ENCODE measurements at regions not wholly inside any gene's neighbourhood (a gene's known extent, or its start where the extent isn't known, plus 50 kb on each side); places are given as distances from the start of the nearest gene placed in this dataset.
A peak's percentile ranks its signal among the peaks of the same experiment; 100 is the strongest.

DNA sequence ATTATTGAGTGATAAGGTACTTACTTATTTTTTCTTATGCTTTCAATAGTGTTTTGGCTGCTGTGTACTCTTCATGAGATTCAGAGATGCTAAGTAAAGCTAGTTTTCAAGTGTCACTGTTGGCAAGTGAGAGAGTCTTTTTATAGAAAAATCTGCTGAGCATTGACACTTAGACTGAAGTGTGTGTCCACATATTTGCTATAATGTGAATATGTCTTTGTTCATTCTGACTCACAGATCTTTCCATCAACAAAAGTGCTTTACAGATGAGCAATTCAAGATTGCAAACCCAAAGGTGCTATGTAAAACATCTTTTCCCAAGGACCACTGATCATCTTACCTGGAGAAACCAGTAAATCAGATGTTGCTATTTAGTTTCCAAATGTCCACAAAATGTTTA, 410.6 kb upstream of the FIGN start:
- Histone ChIP-seq H3K36me3 (ENCODE audit: control insufficient read depth, insufficient read depth, low read length) (no peaks in the 10 kb centered on the region), H2BK20ac (ENCODE audit: low read depth, low read length) (no peak overlapping the region), H2AFZ (replicated peaks; ENCODE audit: low read length, poor library complexity) (no peak overlapping the region), H3K56ac (ENCODE audit: extremely low read depth, insufficient read depth, low read length) (no peak overlapping the region), H3K14ac (replicated peaks; ENCODE audit: low read depth, low read length) (no peak overlapping the region), H4K5ac (ENCODE audit: low read depth, low read length) (no peak overlapping the region), H3K27ac (ENCODE audit: insufficient read depth, low read length) (no peak overlapping the region), H3K4me3 (ENCODE audit: insufficient read depth, low read depth, low read length) (no peak overlapping the region), H2AK5ac (ENCODE audit: low read depth, low read length) (no peak overlapping the region), H4K91ac (ENCODE audit: insufficient read depth, low read depth, low read length) (no peak overlapping the region), H3K4me2 (ENCODE audit: low read depth, low read length) (no peak overlapping the region), H3K27me3 (ENCODE audit: control insufficient read depth, insufficient read depth, low read length) (no peaks in the 10 kb centered on the region), H2AK9ac (replicated peaks; ENCODE audit: low read depth, low read length, poor library complexity) (no peak overlapping the region), H2BK120ac (ENCODE audit: low read depth, low read length) (no peak overlapping the region), H3K23ac (ENCODE audit: low read depth, low read length) (0 out of 2 replicates have a peak overlapping the region, but pooled peaks have one; percentile 7), H3K4ac (ENCODE audit: low read depth, low read length) (no peak overlapping the region), H3K9ac (ENCODE audit: low read depth, low read length) (no peak overlapping the region), H3K79me1 (ENCODE audit: low read depth in 1 of 2, low read length in 2 of 2) (no peaks in the 10 kb centered on the region), H4K8ac (ENCODE audit: low read depth in 2 of 2, low read length in 2 of 2) (no peak overlapping the region), H3K4me1 (ENCODE audit: control insufficient read depth, insufficient read depth, low read length) (no peaks in the 10 kb centered on the region), H3K9me1 (ENCODE audit: insufficient read depth, low read length) (no peaks in the 10 kb centered on the region), H3K9me3 (ENCODE audit: control insufficient read depth, insufficient read depth, low read length) (no peaks in the 10 kb centered on the region; the same call in 1 of the 2 replicates), H2BK15ac (ENCODE audit: low read depth, low read length) (no peak overlapping the region), H2BK5ac (ENCODE audit: low read depth, low read length, poor library complexity, severe bottlenecking) (no peak overlapping the region), H3K18ac (ENCODE audit: low read depth, low read length) (no peak overlapping the region), H4K20me1 (ENCODE audit: insufficient read depth, low read length) (no peaks in the 10 kb centered on the region)
- ChIA-PET CTCF (no interaction called here), POLR2A (ENCODE audit: unreplicated experiment) (no interaction called here)
- intact Hi-C loops (cut with micrococcal nuclease), result no loop called here
- in situ Hi-C loops (cut with MboI; ENCODE audit: low sequenced_read_pairs), result no loop called here
- ATAC-seq (ENCODE audit: low read depth) (no peak), DNase-seq (peak; percentile 28)
- dilution Hi-C loops (cut with HindIII; ENCODE audit: low sequenced_read_pairs, unreplicated experiment), result no loop called here
- BruUV-seq (replicated peaks), result no TSS peak
- TF ChIP-seq SMC3 (IDR thresholded peaks at IDR 0.05; ENCODE audit: low read depth, low read length) (no peak), MAFK (IDR thresholded peaks at IDR 0.05; ENCODE audit: low read depth, low read length) (no peak), MXI1 (IDR thresholded peaks at IDR 0.05; ENCODE audit: borderline replicate concordance, low read depth, low read length) (no peak), CHD1 (IDR thresholded peaks at IDR 0.05; ENCODE audit: low read depth, low read length) (no peak), POLR2A (IDR thresholded peaks at IDR 0.05; ENCODE audit: low read depth, low read length) (no peak), CTCF (conservative IDR thresholded peaks at IDR 0.05; ENCODE audit: low read depth, low read length) (no peak), RCOR1 (IDR thresholded peaks at IDR 0.05; ENCODE audit: insufficient replicate concordance, low read length) (no peak), CEBPB (IDR thresholded peaks at IDR 0.05; ENCODE audit: low read depth, low read length) (no peak), NFE2L2 (IDR thresholded peaks at IDR 0.05; ENCODE audit: low read depth, low read length) (no peak), RFX5 (IDR thresholded peaks at IDR 0.05; ENCODE audit: low read depth, low read length) (no peak), MAZ (IDR thresholded peaks at IDR 0.05; ENCODE audit: borderline replicate concordance, low read depth, low read length) (no peak), FOS (IDR thresholded peaks at IDR 0.05; ENCODE audit: low read depth, low read length) (no peak), RAD21 (IDR thresholded peaks at IDR 0.05; ENCODE audit: low read length) (no peak), BHLHE40 (IDR thresholded peaks at IDR 0.05; ENCODE audit: low read depth, low read length) (no peak)
- TF ChIP-seq, protein P1, sequence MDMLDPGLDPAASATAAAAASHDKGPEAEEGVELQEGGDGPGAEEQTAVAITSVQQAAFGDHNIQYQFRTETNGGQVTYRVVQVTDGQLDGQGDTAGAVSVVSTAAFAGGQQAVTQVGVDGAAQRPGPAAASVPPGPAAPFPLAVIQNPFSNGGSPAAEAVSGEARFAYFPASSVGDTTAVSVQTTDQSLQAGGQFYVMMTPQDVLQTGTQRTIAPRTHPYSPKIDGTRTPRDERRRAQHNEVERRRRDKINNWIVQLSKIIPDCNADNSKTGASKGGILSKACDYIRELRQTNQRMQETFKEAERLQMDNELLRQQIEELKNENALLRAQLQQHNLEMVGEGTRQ (IDR thresholded peaks at IDR 0.05; ENCODE audit: low read depth, low read length), result no peak
- TF ChIP-seq, protein P2, sequence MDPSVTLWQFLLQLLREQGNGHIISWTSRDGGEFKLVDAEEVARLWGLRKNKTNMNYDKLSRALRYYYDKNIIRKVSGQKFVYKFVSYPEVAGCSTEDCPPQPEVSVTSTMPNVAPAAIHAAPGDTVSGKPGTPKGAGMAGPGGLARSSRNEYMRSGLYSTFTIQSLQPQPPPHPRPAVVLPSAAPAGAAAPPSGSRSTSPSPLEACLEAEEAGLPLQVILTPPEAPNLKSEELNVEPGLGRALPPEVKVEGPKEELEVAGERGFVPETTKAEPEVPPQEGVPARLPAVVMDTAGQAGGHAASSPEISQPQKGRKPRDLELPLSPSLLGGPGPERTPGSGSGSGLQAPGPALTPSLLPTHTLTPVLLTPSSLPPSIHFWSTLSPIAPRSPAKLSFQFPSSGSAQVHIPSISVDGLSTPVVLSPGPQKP (IDR thresholded peaks at IDR 0.05; ENCODE audit: borderline replicate concordance, low read depth, low read length), result no peak

All from IMR-90 (cell line).